WERI-Rb-1 (cell line): ENCODE measurements at regions not wholly inside any gene's neighbourhood (a gene's known extent, or its start where the extent isn't known, plus 50 kb on each side); places are given as distances from the start of the nearest gene placed in this dataset.

Experiments
- DNase-seq: peaks from one replicate; pipeline ENCODE4 v3.0.0-alpha.2; 2020
- H3K27ac ChIP-seq: fragments of 250-450 bp; sonication (Bioruptor Pico); 2 replicates; pipeline ENCODE4 v1.5.1; 2020; ENCODE audit warnings: mild to moderate bottlenecking, moderate library complexity
- H3K27me3 ChIP-seq: fragments of 250-450 bp; sonication (Bioruptor Pico); 2 replicates; pipeline ENCODE4 v1.5.1; 2021; ENCODE audit warnings: mild to moderate bottlenecking, low read depth, moderate library complexity; ENCODE audit not compliant: insufficient read depth, severe bottlenecking
- H3K36me3 ChIP-seq: fragments of 250-450 bp; sonication (Bioruptor Pico); 2 replicates; pipeline ENCODE4 v1.5.1; 2020; ENCODE audit warnings: mild to moderate bottlenecking, moderate library complexity
- H3K4me3 ChIP-seq: 2 replicates; pipeline ENCODE4 v1.5.1; 2011; ENCODE audit warnings: low read depth, mild to moderate bottlenecking, control low read depth, low read length
- H3K9me3 ChIP-seq: fragments of 250-450 bp; sonication (Bioruptor Pico); 2 replicates; pipeline ENCODE4 v1.5.1; 2021; ENCODE audit warnings: mild to moderate bottlenecking, moderate library complexity; ENCODE audit not compliant: severe bottlenecking
- CTCF ChIP-seq: IDR thresholded peaks from 2 replicates; pipeline ENCODE4 v1.5.1; 2011; ENCODE audit warnings: low read depth, mild to moderate bottlenecking, control low read depth, inconsistent platforms, low read length

DNA sequence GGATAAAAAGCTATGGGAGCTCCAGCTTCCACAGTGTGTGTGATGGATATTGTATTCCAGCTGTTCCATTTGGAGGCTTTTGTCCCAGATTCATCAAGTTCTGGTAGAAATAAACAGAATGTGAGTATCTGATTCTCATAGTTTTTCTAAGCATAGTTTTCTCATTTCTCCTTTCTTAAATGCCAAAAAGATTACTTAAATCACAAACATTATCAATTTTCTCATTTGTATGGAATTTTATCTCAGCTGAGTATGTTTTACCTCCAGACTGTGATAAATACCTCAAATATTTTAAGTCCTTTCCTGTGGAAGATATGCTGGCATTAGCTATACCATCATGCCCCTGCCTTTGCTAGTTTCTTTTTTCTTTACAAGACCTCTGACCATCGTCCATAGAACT lies 767.3 kb downstream of the TFAP2A start:
- H3K4me3 ChIP-seq: no peak overlapping the region
- H3K36me3 ChIP-seq: no peaks in the 10 kb centered on the region
- H3K27ac ChIP-seq: no peak overlapping the region
- no peak for DNase-seq
- no peaks in the 10 kb centered on the region for H3K27me3 ChIP-seq
- no peaks in the 10 kb centered on the region for H3K9me3 ChIP-seq
- no peak for TF ChIP-seq CTCF

- Histone ChIP-seq H3K27me3 (no peaks in the 10 kb centered on the region), H3K36me3 (no peaks in the 10 kb centered on the region), H3K9me3 (no peaks in the 10 kb centered on the region), H3K27ac (no peak overlapping the region), H3K4me3 (no peak overlapping the region)
- no peak for TF ChIP-seq CTCF
- DNase-seq: no peak
Observed at GRCh38 chr6:9647071-9647445, 767.8 kb downstream of the TFAP2A start.

DNA sequence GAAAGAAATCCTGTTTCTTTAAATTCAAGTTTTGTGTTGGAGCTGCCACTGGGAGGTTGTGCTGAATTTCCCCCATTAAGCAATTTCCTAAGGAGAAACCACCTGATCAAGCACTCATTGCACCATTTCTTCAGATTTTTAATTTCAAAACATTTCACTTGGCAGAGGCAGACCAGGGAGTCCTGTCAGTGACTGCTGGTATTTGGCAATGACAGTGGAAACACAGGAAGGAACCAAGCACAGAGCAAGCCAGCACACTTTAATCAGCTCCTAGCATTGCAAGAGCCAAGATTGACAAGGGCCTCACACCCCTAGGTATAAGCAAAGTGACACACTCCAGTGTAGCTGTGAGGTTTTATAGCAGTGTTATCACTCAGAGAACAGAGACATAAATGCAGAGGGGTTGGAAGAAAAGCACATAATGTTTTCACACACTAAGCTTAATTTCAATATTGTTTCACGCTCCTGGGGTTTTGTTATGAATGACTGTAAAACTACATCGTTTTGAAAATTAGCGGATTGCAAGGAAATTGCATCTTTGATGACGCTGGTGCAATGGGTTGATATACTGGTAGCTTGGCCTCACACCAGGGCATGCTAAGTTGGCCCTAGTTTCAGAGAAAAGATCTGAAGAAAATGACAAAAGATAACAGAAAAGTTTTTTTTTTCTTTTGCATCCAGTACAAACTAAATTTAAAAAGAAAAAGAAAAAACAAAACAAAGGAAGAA lies 768.4 kb downstream of the TFAP2A start:
- no peak for DNase-seq
- H3K9me3 ChIP-seq: no peaks in the 10 kb centered on the region
- H3K27me3 ChIP-seq: no peaks in the 10 kb centered on the region
- no peak overlapping the region for H3K4me3 ChIP-seq
- no peaks in the 10 kb centered on the region for H3K36me3 ChIP-seq
- H3K27ac ChIP-seq: no peak overlapping the region
- no peak for TF ChIP-seq CTCF

GRCh38 chr6:9638861-9639260 lies 776.0 kb downstream of the TFAP2A start:
- TF ChIP-seq CTCF: no peak
- Histone ChIP-seq H3K4me3 (no peak overlapping the region), H3K27me3 (no peaks in the 10 kb centered on the region), H3K27ac (no peak overlapping the region), H3K36me3 (no peaks in the 10 kb centered on the region), H3K9me3 (no peaks in the 10 kb centered on the region)
- no peak for DNase-seq

- H3K27me3 ChIP-seq: no peaks in the 10 kb centered on the region
- no peak overlapping the region for H3K4me3 ChIP-seq
- DNase-seq: no peak
- no peak overlapping the region for H3K27ac ChIP-seq
- no peaks in the 10 kb centered on the region for H3K36me3 ChIP-seq
- H3K9me3 ChIP-seq: no peaks in the 10 kb centered on the region
- TF ChIP-seq CTCF: no peak
Observed at GRCh38 chr6:9634776-9635175, 780.1 kb downstream of the TFAP2A start.

GRCh38 chr6:9632026-9632425 lies 782.8 kb downstream of the TFAP2A start:
- H3K27ac ChIP-seq: no peak overlapping the region
- H3K4me3 ChIP-seq: no peak overlapping the region
- H3K27me3 ChIP-seq: no peaks in the 10 kb centered on the region
- H3K36me3 ChIP-seq: no peaks in the 10 kb centered on the region
- no peak for DNase-seq
- TF ChIP-seq CTCF: no peak
- no peaks in the 10 kb centered on the region for H3K9me3 ChIP-seq
